ENCODE measurements at regions not wholly inside any gene's neighbourhood (a gene's known extent, or its start where the extent isn't known, plus 50 kb on each side); places are given as distances from the start of the nearest gene placed in this dataset.

DNA sequence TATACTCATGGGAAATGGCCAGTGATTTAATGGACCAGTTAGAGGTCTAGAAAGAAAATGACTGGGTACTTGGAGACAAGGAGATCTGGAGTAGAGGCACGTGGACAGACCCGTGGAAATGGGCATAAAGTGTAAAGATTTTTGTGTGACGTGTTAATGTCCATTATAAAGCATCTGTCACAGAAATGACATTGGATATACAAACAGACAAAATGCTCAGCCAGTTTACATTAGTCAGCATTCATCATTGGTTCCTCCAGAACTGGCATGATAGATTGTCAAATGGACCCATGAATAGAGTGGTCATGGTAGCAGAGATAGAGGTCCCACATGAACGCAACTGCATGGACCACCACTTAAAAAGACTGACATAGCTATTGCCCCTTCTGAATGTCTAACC is 144.1 kb upstream of the GALNT15 start:
- TF ChIP-seq EZH2phosphoT487 (IDR thresholded peaks at IDR 0.05; ENCODE audit: unreplicated experiment) (no peak), EZH2 (IDR thresholded peaks at IDR 0.05; ENCODE audit: low read depth, unreplicated experiment) (no peak), POLR2AphosphoS5 (IDR thresholded peaks at IDR 0.05; ENCODE audit: low read depth) (no peak), CREB1 (CRISPR knock-in tag; IDR thresholded peaks at IDR 0.05; ENCODE audit: low read depth) (no peak), JUNB (IDR thresholded peaks at IDR 0.05; ENCODE audit: unreplicated experiment) (no peak), ZNF114 (CRISPR knock-in tag; IDR thresholded peaks at IDR 0.05) (no peak), NANOG (IDR thresholded peaks at IDR 0.05; ENCODE audit: borderline replicate concordance) (no peak), ZNF331 (CRISPR knock-in tag; IDR thresholded peaks at IDR 0.05; ENCODE audit: low read depth) (no peak), STAT1 (IDR thresholded peaks at IDR 0.05; ENCODE audit: unreplicated experiment) (no peak)
- TF ChIP-seq, protein P1, sequence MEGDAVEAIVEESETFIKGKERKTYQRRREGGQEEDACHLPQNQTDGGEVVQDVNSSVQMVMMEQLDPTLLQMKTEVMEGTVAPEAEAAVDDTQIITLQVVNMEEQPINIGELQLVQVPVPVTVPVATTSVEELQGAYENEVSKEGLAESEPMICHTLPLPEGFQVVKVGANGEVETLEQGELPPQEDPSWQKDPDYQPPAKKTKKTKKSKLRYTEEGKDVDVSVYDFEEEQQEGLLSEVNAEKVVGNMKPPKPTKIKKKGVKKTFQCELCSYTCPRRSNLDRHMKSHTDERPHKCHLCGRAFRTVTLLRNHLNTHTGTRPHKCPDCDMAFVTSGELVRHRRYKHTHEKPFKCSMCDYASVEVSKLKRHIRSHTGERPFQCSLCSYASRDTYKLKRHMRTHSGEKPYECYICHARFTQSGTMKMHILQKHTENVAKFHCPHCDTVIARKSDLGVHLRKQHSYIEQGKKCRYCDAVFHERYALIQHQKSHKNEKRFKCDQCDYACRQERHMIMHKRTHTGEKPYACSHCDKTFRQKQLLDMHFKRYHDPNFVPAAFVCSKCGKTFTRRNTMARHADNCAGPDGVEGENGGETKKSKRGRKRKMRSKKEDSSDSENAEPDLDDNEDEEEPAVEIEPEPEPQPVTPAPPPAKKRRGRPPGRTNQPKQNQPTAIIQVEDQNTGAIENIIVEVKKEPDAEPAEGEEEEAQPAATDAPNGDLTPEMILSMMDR (conservative IDR thresholded peaks at IDR 0.05; ENCODE audit: low read depth in 2 of 2), result no peak
- TF ChIP-seq, protein P2, sequence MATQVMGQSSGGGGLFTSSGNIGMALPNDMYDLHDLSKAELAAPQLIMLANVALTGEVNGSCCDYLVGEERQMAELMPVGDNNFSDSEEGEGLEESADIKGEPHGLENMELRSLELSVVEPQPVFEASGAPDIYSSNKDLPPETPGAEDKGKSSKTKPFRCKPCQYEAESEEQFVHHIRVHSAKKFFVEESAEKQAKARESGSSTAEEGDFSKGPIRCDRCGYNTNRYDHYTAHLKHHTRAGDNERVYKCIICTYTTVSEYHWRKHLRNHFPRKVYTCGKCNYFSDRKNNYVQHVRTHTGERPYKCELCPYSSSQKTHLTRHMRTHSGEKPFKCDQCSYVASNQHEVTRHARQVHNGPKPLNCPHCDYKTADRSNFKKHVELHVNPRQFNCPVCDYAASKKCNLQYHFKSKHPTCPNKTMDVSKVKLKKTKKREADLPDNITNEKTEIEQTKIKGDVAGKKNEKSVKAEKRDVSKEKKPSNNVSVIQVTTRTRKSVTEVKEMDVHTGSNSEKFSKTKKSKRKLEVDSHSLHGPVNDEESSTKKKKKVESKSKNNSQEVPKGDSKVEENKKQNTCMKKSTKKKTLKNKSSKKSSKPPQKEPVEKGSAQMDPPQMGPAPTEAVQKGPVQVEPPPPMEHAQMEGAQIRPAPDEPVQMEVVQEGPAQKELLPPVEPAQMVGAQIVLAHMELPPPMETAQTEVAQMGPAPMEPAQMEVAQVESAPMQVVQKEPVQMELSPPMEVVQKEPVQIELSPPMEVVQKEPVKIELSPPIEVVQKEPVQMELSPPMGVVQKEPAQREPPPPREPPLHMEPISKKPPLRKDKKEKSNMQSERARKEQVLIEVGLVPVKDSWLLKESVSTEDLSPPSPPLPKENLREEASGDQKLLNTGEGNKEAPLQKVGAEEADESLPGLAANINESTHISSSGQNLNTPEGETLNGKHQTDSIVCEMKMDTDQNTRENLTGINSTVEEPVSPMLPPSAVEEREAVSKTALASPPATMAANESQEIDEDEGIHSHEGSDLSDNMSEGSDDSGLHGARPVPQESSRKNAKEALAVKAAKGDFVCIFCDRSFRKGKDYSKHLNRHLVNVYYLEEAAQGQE (IDR thresholded peaks at IDR 0.05; ENCODE audit: unreplicated experiment), result no peak
- TF ChIP-seq, protein P3, sequence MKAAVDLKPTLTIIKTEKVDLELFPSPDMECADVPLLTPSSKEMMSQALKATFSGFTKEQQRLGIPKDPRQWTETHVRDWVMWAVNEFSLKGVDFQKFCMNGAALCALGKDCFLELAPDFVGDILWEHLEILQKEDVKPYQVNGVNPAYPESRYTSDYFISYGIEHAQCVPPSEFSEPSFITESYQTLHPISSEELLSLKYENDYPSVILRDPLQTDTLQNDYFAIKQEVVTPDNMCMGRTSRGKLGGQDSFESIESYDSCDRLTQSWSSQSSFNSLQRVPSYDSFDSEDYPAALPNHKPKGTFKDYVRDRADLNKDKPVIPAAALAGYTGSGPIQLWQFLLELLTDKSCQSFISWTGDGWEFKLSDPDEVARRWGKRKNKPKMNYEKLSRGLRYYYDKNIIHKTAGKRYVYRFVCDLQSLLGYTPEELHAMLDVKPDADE (IDR thresholded peaks at IDR 0.05), result no peak
